ENCODE measurements at regions not wholly inside any gene's neighbourhood (a gene's known extent, or its start where the extent isn't known, plus 50 kb on each side); places are given as distances from the start of the nearest gene placed in this dataset.

- ATAC-seq (peak; percentile 78), DNase-seq (peak; percentile 83)
- Histone ChIP-seq H3K27me3 (no peaks in the 10 kb centered on the region), H3K36me3 (no peaks in the 10 kb centered on the region), H3K9me3 (no peaks in the 10 kb centered on the region), H3K27ac (peak overlapping the region; percentile 63), H3K4me1 (peaks cover 6% of the 10 kb centered on the region), H3K4me3 (no peak overlapping the region)
- TF ChIP-seq, protein P1, sequence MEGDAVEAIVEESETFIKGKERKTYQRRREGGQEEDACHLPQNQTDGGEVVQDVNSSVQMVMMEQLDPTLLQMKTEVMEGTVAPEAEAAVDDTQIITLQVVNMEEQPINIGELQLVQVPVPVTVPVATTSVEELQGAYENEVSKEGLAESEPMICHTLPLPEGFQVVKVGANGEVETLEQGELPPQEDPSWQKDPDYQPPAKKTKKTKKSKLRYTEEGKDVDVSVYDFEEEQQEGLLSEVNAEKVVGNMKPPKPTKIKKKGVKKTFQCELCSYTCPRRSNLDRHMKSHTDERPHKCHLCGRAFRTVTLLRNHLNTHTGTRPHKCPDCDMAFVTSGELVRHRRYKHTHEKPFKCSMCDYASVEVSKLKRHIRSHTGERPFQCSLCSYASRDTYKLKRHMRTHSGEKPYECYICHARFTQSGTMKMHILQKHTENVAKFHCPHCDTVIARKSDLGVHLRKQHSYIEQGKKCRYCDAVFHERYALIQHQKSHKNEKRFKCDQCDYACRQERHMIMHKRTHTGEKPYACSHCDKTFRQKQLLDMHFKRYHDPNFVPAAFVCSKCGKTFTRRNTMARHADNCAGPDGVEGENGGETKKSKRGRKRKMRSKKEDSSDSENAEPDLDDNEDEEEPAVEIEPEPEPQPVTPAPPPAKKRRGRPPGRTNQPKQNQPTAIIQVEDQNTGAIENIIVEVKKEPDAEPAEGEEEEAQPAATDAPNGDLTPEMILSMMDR (IDR thresholded peaks at IDR 0.05): no peak
- intact Hi-C loops (cut with DNase I): no loop called here
These were observed 116.0 kb downstream of the SOX1 start for GRCh38 chr13:112182846-112183531.

DNA sequence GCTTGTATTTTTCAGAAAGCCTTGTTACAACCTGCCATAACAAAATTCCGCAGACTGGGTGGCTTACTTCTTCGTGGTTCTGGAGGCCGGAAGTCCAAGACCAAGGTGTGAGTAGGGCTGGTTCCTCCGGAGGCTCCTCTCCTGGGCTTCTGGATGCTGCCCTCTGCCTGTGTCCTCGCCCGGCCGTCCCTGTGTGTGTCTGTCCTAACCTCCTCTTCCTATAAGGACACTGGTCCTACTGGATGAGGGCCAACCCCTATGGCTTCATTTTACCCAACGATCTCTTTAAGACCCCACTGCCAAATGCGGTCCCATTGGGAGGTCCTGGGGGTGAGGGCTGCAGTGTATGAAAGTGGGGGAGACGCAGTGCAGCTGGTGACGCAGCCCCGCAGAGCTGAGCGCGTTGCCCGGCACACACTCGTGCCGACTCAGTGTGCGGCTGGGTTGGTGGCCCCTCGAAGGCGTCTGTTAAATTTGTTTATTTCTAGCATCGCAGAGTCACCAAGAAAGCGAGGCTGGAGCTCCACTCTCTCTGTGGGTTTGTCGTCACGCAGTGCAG lies 116.7 kb downstream of the SOX1 start:
- Histone ChIP-seq H3K27me3 (no peaks in the 10 kb centered on the region), H3K4me1 (peaks cover 6% of the 10 kb centered on the region), H3K27ac (peak overlapping the region; percentile 63), H3K9me3 (no peaks in the 10 kb centered on the region), H3K36me3 (no peaks in the 10 kb centered on the region), H3K4me3 (no peak overlapping the region)
- TF ChIP-seq, protein P1 (IDR thresholded peaks at IDR 0.05): no peak
- DNase-seq (no peak), ATAC-seq (no peak)
- intact Hi-C loops (cut with DNase I): no loop called here

GRCh38 chr13:112184261-112184660 lies 117.3 kb downstream of the SOX1 start:
- ATAC-seq (no peak), DNase-seq (no peak)
- TF ChIP-seq, protein P1 (IDR thresholded peaks at IDR 0.05): no peak
- H3K4me1 ChIP-seq: peaks cover 6% of the 10 kb centered on the region
- no peaks in the 10 kb centered on the region for H3K9me3 ChIP-seq
- no peak overlapping the region for H3K27ac ChIP-seq
- no peak overlapping the region for H3K4me3 ChIP-seq
- no peaks in the 10 kb centered on the region for H3K27me3 ChIP-seq
- intact Hi-C loops (cut with DNase I): no loop called here
- H3K36me3 ChIP-seq: no peaks in the 10 kb centered on the region

DNA sequence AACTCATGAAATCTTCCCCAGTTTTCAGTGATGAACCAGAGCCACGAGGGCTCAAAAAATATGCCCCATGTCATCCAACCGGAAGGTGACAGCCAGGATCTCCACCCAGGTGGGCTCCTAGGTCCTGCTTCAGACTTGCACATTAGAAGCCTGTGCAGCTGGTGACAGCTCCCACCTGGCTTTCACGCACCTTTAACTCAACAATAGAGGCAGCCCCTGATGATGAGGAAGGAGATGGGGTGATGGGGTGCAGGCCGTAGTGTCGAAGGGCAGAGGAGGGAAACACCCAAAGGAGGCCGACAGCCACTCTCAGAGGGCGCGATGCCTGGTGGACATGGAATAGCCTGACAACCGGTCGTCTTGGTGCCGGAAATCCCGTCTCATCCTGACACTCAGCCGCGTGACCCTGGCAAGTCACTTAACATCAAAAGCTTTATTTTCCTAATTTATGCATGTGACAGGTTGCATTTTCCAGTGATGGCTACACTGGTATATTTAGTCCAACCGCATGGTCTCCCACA lies 118.0 kb downstream of the SOX1 start:
- H3K4me1 ChIP-seq: peaks cover 6% of the 10 kb centered on the region
- H3K27ac ChIP-seq: no peak overlapping the region
- no peaks in the 10 kb centered on the region for H3K9me3 ChIP-seq
- no peak overlapping the region for H3K4me3 ChIP-seq
- intact Hi-C loops (cut with DNase I): no loop called here
- H3K36me3 ChIP-seq: no peaks in the 10 kb centered on the region
- TF ChIP-seq, protein P1 (IDR thresholded peaks at IDR 0.05): no peak
- no peak for ATAC-seq
- no peaks in the 10 kb centered on the region for H3K27me3 ChIP-seq
- DNase-seq: no peak

GRCh38 chr13:112185466-112185865 lies 118.5 kb downstream of the SOX1 start:
- H3K36me3 ChIP-seq: no peaks in the 10 kb centered on the region
- TF ChIP-seq, protein P1 (IDR thresholded peaks at IDR 0.05): no peak
- no peaks in the 10 kb centered on the region for H3K27me3 ChIP-seq
- H3K9me3 ChIP-seq: no peaks in the 10 kb centered on the region
- ATAC-seq: no peak
- no peak overlapping the region for H3K4me3 ChIP-seq
- DNase-seq: no peak
- intact Hi-C loops (cut with DNase I): no loop called here
- peaks cover 6% of the 10 kb centered on the region for H3K4me1 ChIP-seq
- H3K27ac ChIP-seq: no peak overlapping the region

Data from upper lobe of right lung (tissue), 1 donor.